ENCODE measurements at regions not wholly inside any gene's neighbourhood (a gene's known extent, or its start where the extent isn't known, plus 50 kb on each side); places are given as distances from the start of the nearest gene placed in this dataset.

GRCh38 chr13:79807554-79807953 is 326.6 kb downstream of the NDFIP2 start:
- no peaks in the 10 kb centered on the region for H3K36me3 Mint-ChIP-seq (ENCODE audit: low read depth)
- no peaks in the 10 kb centered on the region for H3K9me3 Mint-ChIP-seq
- no peaks in the 10 kb centered on the region for H3K27me3 ChIP-seq (ENCODE audit: control insufficient read depth, insufficient read depth, low read length, poor library complexity, severe bottlenecking)
- DNase-seq = no peak
- H3K9ac ChIP-seq (ENCODE audit: extremely low read depth, low read length, poor library complexity, severe bottlenecking) = no peak overlapping the region
- H3K4me3 ChIP-seq (ENCODE audit: low read length) = no peak overlapping the region
- H3K27ac ChIP-seq (ENCODE audit: low read depth, low read length) = no peak overlapping the region
- H3K4me3 Mint-ChIP-seq = no peak overlapping the region
- no peak overlapping the region for H3K27ac Mint-ChIP-seq
- H3K27me3 Mint-ChIP-seq (ENCODE audit: insufficient read depth) = no peaks in the 10 kb centered on the region
- TF ChIP-seq, protein P1, sequence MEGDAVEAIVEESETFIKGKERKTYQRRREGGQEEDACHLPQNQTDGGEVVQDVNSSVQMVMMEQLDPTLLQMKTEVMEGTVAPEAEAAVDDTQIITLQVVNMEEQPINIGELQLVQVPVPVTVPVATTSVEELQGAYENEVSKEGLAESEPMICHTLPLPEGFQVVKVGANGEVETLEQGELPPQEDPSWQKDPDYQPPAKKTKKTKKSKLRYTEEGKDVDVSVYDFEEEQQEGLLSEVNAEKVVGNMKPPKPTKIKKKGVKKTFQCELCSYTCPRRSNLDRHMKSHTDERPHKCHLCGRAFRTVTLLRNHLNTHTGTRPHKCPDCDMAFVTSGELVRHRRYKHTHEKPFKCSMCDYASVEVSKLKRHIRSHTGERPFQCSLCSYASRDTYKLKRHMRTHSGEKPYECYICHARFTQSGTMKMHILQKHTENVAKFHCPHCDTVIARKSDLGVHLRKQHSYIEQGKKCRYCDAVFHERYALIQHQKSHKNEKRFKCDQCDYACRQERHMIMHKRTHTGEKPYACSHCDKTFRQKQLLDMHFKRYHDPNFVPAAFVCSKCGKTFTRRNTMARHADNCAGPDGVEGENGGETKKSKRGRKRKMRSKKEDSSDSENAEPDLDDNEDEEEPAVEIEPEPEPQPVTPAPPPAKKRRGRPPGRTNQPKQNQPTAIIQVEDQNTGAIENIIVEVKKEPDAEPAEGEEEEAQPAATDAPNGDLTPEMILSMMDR (conservative IDR thresholded peaks at IDR 0.05) = no peak
- 67 to 76% methylated on average over 3 to 5 of the region's 5 CpGs for WGBS, 2 experiments (ENCODE audit: insufficient coverage in 1 of 2, insufficient read length in 1 of 2)
- peaks cover 26% of the 10 kb centered on the region for H3K4me1 ChIP-seq (ENCODE audit: control insufficient read depth, insufficient read depth, low read length)
- no peaks in the 10 kb centered on the region for H3K36me3 ChIP-seq (ENCODE audit: control insufficient read depth, insufficient read depth, low read length)
- peaks cover 17% of the 10 kb centered on the region for H3K9me3 ChIP-seq (ENCODE audit: control insufficient read depth, low read length)
- H3K4me1 Mint-ChIP-seq = peaks cover 60% of the 10 kb centered on the region

GRCh38 chr13:79806821-79807220 is 325.9 kb downstream of the NDFIP2 start:
- no peak overlapping the region for H3K4me3 ChIP-seq (ENCODE audit: low read length)
- Mint-ChIP-seq H3K9me3 (no peaks in the 10 kb centered on the region), H3K4me1 (peaks cover 58% of the 10 kb centered on the region), H3K27me3 (ENCODE audit: insufficient read depth) (no peaks in the 10 kb centered on the region), H3K27ac (no peak overlapping the region), H3K36me3 (ENCODE audit: low read depth) (no peaks in the 10 kb centered on the region), H3K4me3 (no peak overlapping the region)
- H3K36me3 ChIP-seq (ENCODE audit: control insufficient read depth, insufficient read depth, low read length) = no peaks in the 10 kb centered on the region
- no peak for DNase-seq
- peaks cover 17% of the 10 kb centered on the region for H3K9me3 ChIP-seq (ENCODE audit: control insufficient read depth, low read length)
- H3K27me3 ChIP-seq (ENCODE audit: control insufficient read depth, insufficient read depth, low read length, poor library complexity, severe bottlenecking) = no peaks in the 10 kb centered on the region
- TF ChIP-seq, protein P1 (conservative IDR thresholded peaks at IDR 0.05) = peak; percentile 38
- 86 to 93% methylated on average over 1 to 2 of the region's 2 CpGs for WGBS, 2 experiments (ENCODE audit: insufficient coverage in 1 of 2, insufficient read length in 1 of 2)
- no peak overlapping the region for H3K9ac ChIP-seq (ENCODE audit: extremely low read depth, low read length, poor library complexity, severe bottlenecking)
- H3K27ac ChIP-seq (ENCODE audit: low read depth, low read length) = no peak overlapping the region
- H3K4me1 ChIP-seq (ENCODE audit: control insufficient read depth, insufficient read depth, low read length) = peaks cover 26% of the 10 kb centered on the region

- Mint-ChIP-seq H3K4me1 (peaks cover 44% of the 10 kb centered on the region), H3K27me3 (ENCODE audit: insufficient read depth) (no peaks in the 10 kb centered on the region), H3K9me3 (no peaks in the 10 kb centered on the region), H3K4me3 (no peak overlapping the region), H3K36me3 (ENCODE audit: low read depth) (no peaks in the 10 kb centered on the region), H3K27ac (peak overlapping the region; percentile 69)
- Histone ChIP-seq H3K4me3 (ENCODE audit: low read length) (peak overlapping the region; percentile 41), H3K27ac (ENCODE audit: low read depth, low read length) (peak overlapping the region; percentile 80), H3K9me3 (ENCODE audit: control insufficient read depth, low read length) (peaks cover 17% of the 10 kb centered on the region), H3K36me3 (ENCODE audit: control insufficient read depth, insufficient read depth, low read length) (no peaks in the 10 kb centered on the region), H3K9ac (ENCODE audit: extremely low read depth, low read length, poor library complexity, severe bottlenecking) (no peak overlapping the region), H3K27me3 (ENCODE audit: control insufficient read depth, insufficient read depth, low read length, poor library complexity, severe bottlenecking) (no peaks in the 10 kb centered on the region), H3K4me1 (ENCODE audit: control insufficient read depth, insufficient read depth, low read length) (peaks cover 18% of the 10 kb centered on the region)
- WGBS, 2 experiments (ENCODE audit: insufficient coverage in 1 of 2, insufficient read length in 1 of 2) = 0 to 13% methylated on average over 1 of the region's 1 CpG
- TF ChIP-seq, protein P1 (conservative IDR thresholded peaks at IDR 0.05) = no peak
- peak; percentile 84 for DNase-seq
Measured at GRCh38 chr13:79805317-79805716, 324.4 kb downstream of the NDFIP2 start.
